Cardiac muscle cell (in vitro differentiated cells and primary cell): ENCODE measurements at regions not wholly inside any gene's neighbourhood (a gene's known extent, or its start where the extent isn't known, plus 50 kb on each side); places are given as distances from the start of the nearest gene placed in this dataset.

ENCODE experiments used
- DNase-seq, 2 donors: peaks; one replicate each; pipeline versions ENCODE4 v3.0.0 to v3.0.0-alpha.2; 2010 to 2017; ENCODE audit warnings: low read depth in 1 of 2, low spot score in 1 of 2
- H3K27ac ChIP-seq: fragments of 200-600 bp; sonication (generic); 2 replicates; pipeline ENCODE4 v1.5.1; 2016
- H3K27me3 ChIP-seq: fragments of 200-600 bp; sonication (generic); 2 replicates; pipeline ENCODE4 v1.6.0; 2016; ENCODE audit warnings: control low read depth
- H3K36me3 ChIP-seq: fragments of 200-600 bp; sonication (generic); 2 replicates; pipeline ENCODE4 v1.5.1; 2016; ENCODE audit warnings: control low read depth
- H3K4me1 ChIP-seq: fragments of 200-600 bp; sonication (generic); 2 replicates; pipeline ENCODE4 v1.8.1; 2017; ENCODE audit warnings: low read depth, mild to moderate bottlenecking, mixed run types
- H3K4me3 ChIP-seq: fragments of 200-600 bp; sonication (generic); 2 replicates; pipeline ENCODE4 v1.5.1; 2016; ENCODE audit warnings: mild to moderate bottlenecking
- H3K9me3 ChIP-seq: fragments of 200-600 bp; sonication (generic); 2 replicates; pipeline ENCODE4 v1.5.1; 2017; ENCODE audit warnings: low read depth, mild to moderate bottlenecking, control low read depth
- CTCF ChIP-seq: IDR thresholded peaks from 2 replicates; pipeline ENCODE4 v1.5.1; 2012; ENCODE audit warnings: low read depth, mild to moderate bottlenecking, low read length

GRCh38 chr4:156623376-156623775 lies 348.2 kb downstream of the PDGFC start:
- no peak overlapping the region for H3K4me3 ChIP-seq
- H3K27ac ChIP-seq: no peak overlapping the region
- TF ChIP-seq CTCF: no peak
- H3K4me1 ChIP-seq: no peaks in the 10 kb centered on the region
- H3K27me3 ChIP-seq: no peaks in the 10 kb centered on the region
- no peaks in the 10 kb centered on the region for H3K9me3 ChIP-seq
- no peak for DNase-seq
- no peaks in the 10 kb centered on the region for H3K36me3 ChIP-seq

GRCh38 chr4:156620786-156621185 lies 350.8 kb downstream of the PDGFC start:
- Histone ChIP-seq H3K27ac (no peak overlapping the region), H3K4me3 (no peak overlapping the region), H3K9me3 (no peaks in the 10 kb centered on the region), H3K36me3 (no peaks in the 10 kb centered on the region), H3K27me3 (no peaks in the 10 kb centered on the region), H3K4me1 (no peaks in the 10 kb centered on the region)
- no peak for TF ChIP-seq CTCF
- no peak for DNase-seq

- TF ChIP-seq CTCF: no peak
- no peak overlapping the region for H3K27ac ChIP-seq
- no peaks in the 10 kb centered on the region for H3K27me3 ChIP-seq
- DNase-seq: no peak
- H3K9me3 ChIP-seq: no peaks in the 10 kb centered on the region
- H3K36me3 ChIP-seq: no peaks in the 10 kb centered on the region
- no peak overlapping the region for H3K4me3 ChIP-seq
- H3K4me1 ChIP-seq: no peaks in the 10 kb centered on the region
Measured at GRCh38 chr4:156619154-156619934, 352.3 kb downstream of the PDGFC start.

GRCh38 chr4:156615066-156615531 lies 356.5 kb downstream of the PDGFC start:
- no peak for TF ChIP-seq CTCF
- Histone ChIP-seq H3K27ac (no peak overlapping the region), H3K4me1 (no peaks in the 10 kb centered on the region), H3K9me3 (no peaks in the 10 kb centered on the region), H3K4me3 (no peak overlapping the region), H3K36me3 (no peaks in the 10 kb centered on the region), H3K27me3 (no peaks in the 10 kb centered on the region)
- peak in 1 of 2 donors; percentile 89 for DNase-seq

- DNase-seq: no peak
- Histone ChIP-seq H3K27ac (no peak overlapping the region), H3K9me3 (no peaks in the 10 kb centered on the region), H3K4me3 (no peak overlapping the region), H3K4me1 (no peaks in the 10 kb centered on the region), H3K36me3 (no peaks in the 10 kb centered on the region), H3K27me3 (no peaks in the 10 kb centered on the region)
- TF ChIP-seq CTCF: no peak
Measured at GRCh38 chr4:156614536-156614935, 357.1 kb downstream of the PDGFC start.
